Neural progenitor cell (in vitro differentiated cells): ENCODE measurements at regions not wholly inside any gene's neighbourhood (a gene's known extent, or its start where the extent isn't known, plus 50 kb on each side); places are given as distances from the start of the nearest gene placed in this dataset.

Experiments used
- DNase-seq: peaks from one replicate; pipeline ENCODE4 v3.0.0-alpha.2; 2016; ENCODE audit warnings: low spot score
- H2AFZ ChIP-seq: fragments of 200-600 bp; sonication (generic); replicated peaks from 2 replicates; pipeline ENCODE4 v1.6.1; 2016; ENCODE audit warnings: antibody characterized with exemption
- H3F3A ChIP-seq: fragments of 200-600 bp; sonication (generic); 2 replicates; pipeline ENCODE4 v1.6.1; 2016; ENCODE audit warnings: antibody characterized with exemption, low read depth
- H3K27ac ChIP-seq: fragments of 200-600 bp; sonication (generic); 2 replicates; pipeline ENCODE4 v1.5.1; 2016; ENCODE audit warnings: mild to moderate bottlenecking
- H3K27me3 ChIP-seq: fragments of 200-600 bp; sonication (generic); 2 replicates; pipeline ENCODE4 v1.6.1; 2016; ENCODE audit warnings: mild to moderate bottlenecking, moderate library complexity
- H3K36me3 ChIP-seq: fragments of 200-600 bp; sonication (generic); 2 replicates; pipeline ENCODE4 v1.5.1; 2016
- H3K4me1 ChIP-seq: fragments of 200-600 bp; sonication (generic); 2 replicates; pipeline ENCODE4 v1.6.1; 2016; ENCODE audit warnings: mixed run types
- H3K4me2 ChIP-seq: fragments of 200-600 bp; sonication (generic); 2 replicates; pipeline ENCODE4 v1.6.1; 2016
- H3K4me3 ChIP-seq: fragments of 200-600 bp; sonication (generic); 2 replicates; pipeline ENCODE4 v1.5.1; 2016
- H3K79me2 ChIP-seq: fragments of 200-600 bp; sonication (generic); 2 replicates; pipeline ENCODE4 v1.6.1; 2016; ENCODE audit warnings: low read depth
- H3K9ac ChIP-seq: fragments of 200-600 bp; sonication (generic); 2 replicates; pipeline ENCODE4 v1.6.1; 2016
- H3K9me3 ChIP-seq: fragments of 200-600 bp; sonication (generic); 2 replicates; pipeline ENCODE4 v1.5.1; 2016; ENCODE audit warnings: low read depth
- H4K20me1 ChIP-seq: fragments of 200-600 bp; sonication (generic); 2 replicates; pipeline ENCODE4 v1.6.1; 2016; ENCODE audit warnings: low read depth
- H3K27ac Mint-ChIP-seq: 3 replicates; pipeline ENCODE4 v1.8.0; 2021; ENCODE audit warnings: mixed read lengths
- H3K27me3 Mint-ChIP-seq: 2 replicates; pipeline ENCODE4 v1.8.0; 2022; ENCODE audit warnings: low read depth, mild to moderate bottlenecking, inconsistent platforms, moderate library complexity, mixed read lengths; ENCODE audit not compliant: insufficient read depth
- H3K36me3 Mint-ChIP-seq: 3 replicates; pipeline ENCODE4 v1.8.0; 2021; ENCODE audit warnings: mixed read lengths
- H3K4me1 Mint-ChIP-seq: 3 replicates; pipeline ENCODE4 v1.8.0; 2021; ENCODE audit warnings: mixed read lengths
- H3K4me3 Mint-ChIP-seq: 3 replicates; pipeline ENCODE4 v1.8.0; 2021; ENCODE audit warnings: mild to moderate bottlenecking, moderate library complexity, mixed read lengths
- H3K9me3 Mint-ChIP-seq: 3 replicates; pipeline ENCODE4 v1.8.0; 2020; ENCODE audit warnings: mixed read lengths
- CTCF ChIP-seq: fragments of 200-600 bp; sonication (generic); IDR thresholded peaks from 2 replicates; pipeline ENCODE4 v1.5.1; 2017; ENCODE audit warnings: antibody characterized with exemption, mild to moderate bottlenecking
- EZH2 ChIP-seq: fragments of 200-600 bp; sonication (generic); IDR thresholded peaks from 2 replicates; pipeline ENCODE4 v1.6.1; 2017; ENCODE audit warnings: antibody characterized with exemption, mild to moderate bottlenecking, moderate library complexity
- EZH2phosphoT487 ChIP-seq: fragments of 200-600 bp; sonication (generic); IDR thresholded peaks from 2 replicates; pipeline ENCODE4 v1.6.1; 2017; ENCODE audit warnings: antibody characterized with exemption

DNA sequence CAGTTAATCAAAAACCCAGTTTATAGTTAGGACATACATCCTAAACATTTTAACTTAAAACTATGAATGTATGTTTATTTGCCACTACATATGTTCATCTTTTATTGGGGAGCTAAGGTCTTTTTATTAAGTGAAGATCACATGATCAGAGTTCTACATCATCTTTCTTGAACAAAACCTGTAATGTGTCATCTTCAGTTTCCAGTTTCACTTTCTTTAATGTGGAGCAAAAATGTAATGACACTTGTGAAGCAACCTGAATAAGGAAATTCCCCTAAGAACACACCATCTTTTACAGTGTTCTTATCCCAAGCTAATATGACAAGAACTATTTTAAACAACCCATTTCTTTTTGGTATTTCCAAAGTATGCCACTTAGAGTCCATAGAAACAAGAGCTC lies 166.7 kb upstream of the BET1 start:
- no peaks in the 10 kb centered on the region for H4K20me1 ChIP-seq
- H3K36me3 ChIP-seq = no peaks in the 10 kb centered on the region
- peaks cover 6% of the 10 kb centered on the region for H3K4me1 Mint-ChIP-seq
- no peaks in the 10 kb centered on the region for H3F3A ChIP-seq
- H3K4me3 Mint-ChIP-seq = no peak overlapping the region
- H3K4me3 ChIP-seq = no peak overlapping the region
- no peak overlapping the region for H3K4me2 ChIP-seq
- H3K9me3 ChIP-seq = no peaks in the 10 kb centered on the region
- H3K36me3 Mint-ChIP-seq = no peaks in the 10 kb centered on the region
- H3K4me1 ChIP-seq = no peaks in the 10 kb centered on the region
- H3K9me3 Mint-ChIP-seq = peaks cover 10% of the 10 kb centered on the region
- H3K79me2 ChIP-seq = no peaks in the 10 kb centered on the region
- no peaks in the 10 kb centered on the region for H3K27me3 Mint-ChIP-seq
- TF ChIP-seq EZH2phosphoT487 (no peak), CTCF (no peak), EZH2 (no peak)
- no peak overlapping the region for H2AFZ ChIP-seq
- H3K27ac Mint-ChIP-seq = no peak overlapping the region
- H3K27ac ChIP-seq = no peak overlapping the region
- H3K27me3 ChIP-seq = no peaks in the 10 kb centered on the region
- no peak overlapping the region for H3K9ac ChIP-seq
- DNase-seq = no peak

DNA sequence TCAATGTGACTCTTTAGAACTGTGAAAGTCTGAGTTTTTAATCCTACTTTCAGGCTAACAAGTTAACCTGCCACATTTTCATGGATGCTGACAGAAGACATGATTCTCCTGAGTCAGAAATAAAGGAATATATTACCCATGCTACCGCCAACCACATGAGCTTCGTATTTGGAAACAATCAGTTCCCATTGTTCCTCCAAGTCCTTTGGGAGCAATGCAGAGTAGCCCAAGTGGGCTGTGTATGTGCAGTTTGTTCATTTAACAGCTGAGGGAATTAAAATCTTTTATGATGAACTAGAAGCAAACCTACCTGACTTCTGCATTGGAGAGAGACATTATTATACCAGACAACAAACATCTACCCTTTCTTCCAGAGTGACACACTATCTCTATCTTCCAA lies 169.3 kb upstream of the BET1 start:
- peaks cover 3% of the 10 kb centered on the region for H3K9me3 Mint-ChIP-seq
- Histone ChIP-seq H3K27me3 (no peaks in the 10 kb centered on the region), H3K79me2 (no peaks in the 10 kb centered on the region), H2AFZ (no peak overlapping the region), H4K20me1 (no peaks in the 10 kb centered on the region), H3K27ac (no peak overlapping the region), H3K4me1 (no peaks in the 10 kb centered on the region), H3K36me3 (no peaks in the 10 kb centered on the region), H3K4me3 (no peak overlapping the region), H3K4me2 (no peak overlapping the region), H3K9ac (no peak overlapping the region), H3F3A (no peaks in the 10 kb centered on the region), H3K9me3 (no peaks in the 10 kb centered on the region)
- no peak overlapping the region for H3K4me3 Mint-ChIP-seq
- H3K27ac Mint-ChIP-seq = no peak overlapping the region
- H3K27me3 Mint-ChIP-seq = no peaks in the 10 kb centered on the region
- TF ChIP-seq EZH2 (no peak), CTCF (no peak), EZH2phosphoT487 (no peak)
- no peaks in the 10 kb centered on the region for H3K36me3 Mint-ChIP-seq
- DNase-seq = no peak
- H3K4me1 Mint-ChIP-seq = peaks cover 6% of the 10 kb centered on the region

DNA sequence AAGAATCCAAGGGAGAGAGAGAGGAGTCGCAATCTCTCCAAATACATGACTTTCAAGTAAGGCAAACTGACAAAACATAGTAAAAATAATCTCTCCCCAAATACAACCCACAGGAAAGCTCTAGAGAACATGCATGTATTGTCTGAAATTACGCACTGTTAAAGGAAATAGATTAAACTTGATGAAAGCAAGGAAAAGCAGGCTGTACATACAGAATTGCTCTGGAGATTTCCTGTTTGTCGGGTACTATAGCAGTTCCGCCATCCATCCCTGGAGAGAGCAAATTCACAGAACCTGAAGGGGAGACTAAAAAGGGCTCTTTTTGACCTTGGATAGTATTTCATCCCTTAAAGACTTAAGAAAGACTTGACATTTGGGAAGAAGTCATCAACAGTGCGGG lies 170.2 kb upstream of the BET1 start:
- no peaks in the 10 kb centered on the region for H3K4me1 ChIP-seq
- H3K27ac Mint-ChIP-seq = no peak overlapping the region
- no peaks in the 10 kb centered on the region for H3K9me3 ChIP-seq
- no peak for TF ChIP-seq CTCF
- no peak for TF ChIP-seq EZH2
- no peak for TF ChIP-seq EZH2phosphoT487
- no peaks in the 10 kb centered on the region for H3K36me3 Mint-ChIP-seq
- no peaks in the 10 kb centered on the region for H3K79me2 ChIP-seq
- no peaks in the 10 kb centered on the region for H4K20me1 ChIP-seq
- no peak overlapping the region for H3K27ac ChIP-seq
- peaks cover 3% of the 10 kb centered on the region for H3K9me3 Mint-ChIP-seq
- DNase-seq = no peak
- peaks cover 6% of the 10 kb centered on the region for H3K4me1 Mint-ChIP-seq
- no peak overlapping the region for H3K4me2 ChIP-seq
- H3K4me3 Mint-ChIP-seq = no peak overlapping the region
- H2AFZ ChIP-seq = no peak overlapping the region
- no peaks in the 10 kb centered on the region for H3K36me3 ChIP-seq
- H3K27me3 Mint-ChIP-seq = no peaks in the 10 kb centered on the region
- H3K27me3 ChIP-seq = no peaks in the 10 kb centered on the region
- no peaks in the 10 kb centered on the region for H3F3A ChIP-seq
- no peak overlapping the region for H3K9ac ChIP-seq
- H3K4me3 ChIP-seq = no peak overlapping the region

GRCh38 chr7:94174956-94175355 lies 170.8 kb upstream of the BET1 start:
- Histone ChIP-seq H3K27me3 (no peaks in the 10 kb centered on the region), H3K36me3 (no peaks in the 10 kb centered on the region), H3K9me3 (no peaks in the 10 kb centered on the region), H3K4me3 (no peak overlapping the region), H3K79me2 (no peaks in the 10 kb centered on the region), H3K4me1 (no peaks in the 10 kb centered on the region), H2AFZ (no peak overlapping the region), H3K9ac (no peak overlapping the region), H3K4me2 (no peak overlapping the region), H3F3A (no peaks in the 10 kb centered on the region), H4K20me1 (no peaks in the 10 kb centered on the region), H3K27ac (no peak overlapping the region)
- H3K27ac Mint-ChIP-seq = no peak overlapping the region
- H3K4me3 Mint-ChIP-seq = no peak overlapping the region
- H3K9me3 Mint-ChIP-seq = peaks cover 3% of the 10 kb centered on the region
- no peak for TF ChIP-seq CTCF
- no peak for TF ChIP-seq EZH2
- peaks cover 6% of the 10 kb centered on the region for H3K4me1 Mint-ChIP-seq
- no peaks in the 10 kb centered on the region for H3K36me3 Mint-ChIP-seq
- DNase-seq = no peak
- no peaks in the 10 kb centered on the region for H3K27me3 Mint-ChIP-seq
